ENCODE measurements at regions not wholly inside any gene's neighbourhood (a gene's known extent, or its start where the extent isn't known, plus 50 kb on each side); places are given as distances from the start of the nearest gene placed in this dataset.
"Not testable (repeated sequence)": the region's sequence is repeated elsewhere in the genome, so short reads cannot be mapped to it uniquely, and the experiment has no call there.

GRCh38 chr2:10183146-10183675 is 60.7 kb downstream of the RRM2 start:
- no peak for DNase-seq

- DNase-seq: no peak
Measured at GRCh38 chr2:10184421-10184820, 61.9 kb downstream of the RRM2 start.

DNA sequence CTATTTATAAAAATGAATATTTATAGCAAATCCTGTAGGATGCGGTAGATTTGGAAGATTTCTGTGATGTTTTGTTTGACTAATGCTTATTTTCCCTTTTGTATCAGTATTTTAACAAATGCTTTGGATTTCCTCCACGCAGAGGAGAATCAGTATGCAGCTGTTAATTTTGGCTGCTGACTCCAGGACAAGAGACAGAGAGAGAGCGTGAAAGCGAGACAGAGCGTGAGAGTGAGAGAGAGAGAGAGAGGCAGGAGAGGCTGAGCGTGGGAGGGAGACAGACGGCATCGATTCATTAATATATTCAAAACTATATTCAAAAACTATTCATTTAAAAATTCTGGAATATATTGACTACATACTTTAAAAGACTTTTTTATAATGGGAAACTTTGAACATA is 62.5 kb downstream of the RRM2 start:
- peak in 1 of 2 donors; percentile 32 for DNase-seq

DNA sequence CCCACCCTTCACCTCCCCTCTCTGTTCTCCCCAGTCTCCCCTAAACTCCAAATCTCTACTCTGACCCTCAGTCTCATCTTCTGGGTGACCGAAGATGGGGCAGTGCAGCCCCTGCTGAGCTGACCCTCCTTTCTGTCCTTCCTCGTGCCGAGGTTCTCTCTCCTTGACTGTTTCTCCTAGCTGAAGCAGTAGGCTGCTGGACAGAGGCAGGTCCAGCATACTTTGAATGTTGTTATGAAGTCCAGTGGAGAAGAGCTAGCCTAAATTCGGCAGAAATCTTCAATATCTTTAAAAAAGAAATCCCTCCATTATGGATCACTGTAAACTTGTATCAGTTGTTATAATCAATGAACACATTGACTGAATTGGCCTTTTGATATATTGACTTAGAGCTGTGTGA is 63.2 kb downstream of the RRM2 start:
- no peak for DNase-seq

DNA sequence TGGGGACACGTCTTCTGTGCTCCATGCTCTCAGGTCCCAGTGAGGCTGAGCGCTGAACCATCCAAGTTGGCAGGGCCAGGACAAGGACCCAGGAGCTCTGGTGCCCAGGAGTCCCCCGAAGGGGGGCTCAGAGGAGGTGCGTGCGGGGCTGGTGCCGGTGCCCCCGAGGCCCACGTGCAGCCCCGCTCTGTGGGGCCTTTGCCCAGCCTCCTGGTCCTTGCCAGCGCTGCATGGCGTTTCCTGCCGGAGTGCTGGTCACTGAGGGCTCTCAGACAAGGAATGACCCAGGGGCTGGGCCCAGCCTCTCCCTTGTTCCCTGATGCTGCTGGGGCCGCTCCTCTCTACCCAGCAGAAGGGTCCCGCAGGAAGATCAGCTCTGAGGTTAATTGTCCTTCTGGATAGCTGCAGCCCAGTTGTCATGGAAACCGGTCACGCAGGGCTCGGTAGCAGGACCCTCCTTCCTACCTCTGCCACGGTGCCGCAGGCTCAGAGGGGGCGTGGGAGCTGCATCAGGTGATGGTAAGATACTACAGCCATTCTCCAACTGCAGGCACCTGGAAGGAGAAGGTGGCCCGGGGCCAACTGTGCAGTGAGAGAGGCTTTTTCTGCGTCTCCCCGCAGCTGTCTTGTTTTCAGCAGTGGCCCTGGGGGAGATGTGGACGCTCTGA is 64.5 kb downstream of the RRM2 start:
- no peak for DNase-seq

DNA sequence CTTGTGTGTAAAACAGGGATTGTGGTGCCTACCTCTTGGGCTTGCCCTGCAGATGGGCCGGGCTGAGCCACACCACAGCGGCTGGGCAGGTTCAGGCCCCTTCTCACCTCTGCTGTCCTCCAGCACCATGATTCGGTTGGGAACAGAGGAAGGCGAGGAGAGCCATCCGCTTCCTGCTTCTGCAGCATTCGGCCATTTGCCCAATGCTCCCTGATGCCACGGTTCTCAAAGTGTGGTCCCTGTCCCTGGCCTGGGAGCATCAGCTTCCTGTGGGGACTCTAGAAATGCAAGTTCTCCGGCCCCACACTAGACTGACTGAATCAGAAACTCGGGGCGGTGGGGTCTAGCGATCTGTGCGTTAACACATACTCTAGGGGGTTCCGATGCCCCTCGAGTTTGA is 65.1 kb downstream of the RRM2 start:
- no peak for DNase-seq

DNA sequence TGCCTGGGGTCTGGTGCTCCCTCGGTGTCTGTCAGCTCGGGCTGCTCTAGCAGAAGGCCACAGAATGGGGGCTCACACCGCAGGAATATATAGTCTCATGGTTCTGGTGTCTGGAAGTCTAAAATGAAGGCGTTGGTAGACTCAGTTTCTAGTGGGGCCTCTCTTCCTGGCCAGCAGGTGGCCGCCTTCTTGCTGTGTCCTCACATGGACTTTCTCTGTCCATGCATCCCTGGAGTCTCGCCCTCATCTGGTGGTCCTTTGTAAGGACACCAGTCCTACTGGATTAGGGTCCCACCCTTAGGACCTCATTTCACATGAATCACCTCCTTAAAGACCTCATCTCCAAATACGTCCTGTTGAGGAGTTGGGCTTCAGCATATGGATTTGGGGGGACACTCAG is 65.7 kb downstream of the RRM2 start:
- no peak for DNase-seq

GRCh38 chr2:10188729-10189305 is 66.3 kb downstream of the RRM2 start:
- no peak for DNase-seq

GRCh38 chr2:10190255-10190654 is 67.7 kb downstream of the RRM2 start:
- no peak for DNase-seq

DNA sequence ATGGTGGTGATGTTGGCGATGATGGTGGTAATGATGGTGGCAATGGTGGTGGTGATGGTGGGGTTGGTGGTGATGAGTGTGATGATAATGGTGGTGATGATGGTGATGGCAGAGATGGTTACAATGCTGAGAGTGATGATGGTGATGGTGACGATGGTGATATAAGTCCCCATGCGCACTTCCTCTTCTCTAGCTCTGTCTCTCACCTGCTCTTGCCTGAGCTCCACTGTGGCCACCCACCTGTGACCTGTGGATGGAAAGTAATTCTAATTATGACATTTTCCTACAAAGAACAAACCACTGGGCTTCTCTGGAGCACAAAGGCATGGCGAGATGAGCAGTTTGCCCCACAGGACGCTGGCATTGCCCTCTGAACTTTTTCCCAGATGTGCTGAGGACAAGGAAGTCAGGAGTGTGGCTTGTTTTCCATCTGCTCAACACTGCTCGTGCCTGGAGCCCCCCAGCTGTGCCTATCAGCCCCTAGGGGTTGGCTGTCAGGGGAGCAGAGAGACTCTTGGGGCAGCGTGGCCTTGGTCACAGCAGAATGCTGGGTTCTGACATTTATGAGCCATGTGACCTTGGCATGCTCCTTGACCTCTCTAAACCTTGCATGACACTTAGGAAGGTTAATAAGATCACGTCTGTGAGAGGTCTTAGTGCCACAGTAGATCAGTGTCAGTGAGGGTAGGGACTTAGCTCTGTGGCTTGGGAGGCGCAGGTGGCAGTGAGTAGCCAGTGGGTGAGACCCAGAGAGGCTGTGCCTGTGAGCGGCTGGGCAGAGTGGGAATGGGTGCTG is 68.4 kb downstream of the RRM2 start:
- DNase-seq: no peak

DNA sequence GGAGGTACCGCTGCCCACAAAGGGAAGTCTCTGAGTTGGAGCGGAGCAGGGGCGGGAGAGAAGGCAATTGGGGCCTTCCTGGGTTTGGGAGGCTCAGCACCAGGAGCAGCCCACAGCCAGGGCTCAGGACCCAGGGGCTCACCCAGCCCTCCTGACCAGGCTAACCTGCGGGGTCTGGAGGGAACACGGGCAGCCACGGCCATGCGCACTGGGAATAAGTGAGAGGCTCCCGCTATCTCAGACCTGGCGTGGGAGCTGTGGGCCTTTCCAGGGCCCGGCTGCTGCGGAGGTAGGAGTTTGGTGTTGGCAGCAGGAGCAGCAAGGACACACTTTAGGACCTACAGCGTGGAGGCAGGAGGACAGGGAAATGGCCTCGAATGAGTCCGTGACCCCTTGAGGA is 69.0 kb downstream of the RRM2 start:
- no peak for DNase-seq

- DNase-seq: no peak
Measured at GRCh38 chr2:10192392-10193015, 70.0 kb downstream of the RRM2 start.

- no peak for DNase-seq
Measured at GRCh38 chr2:10193276-10193795, 70.8 kb downstream of the RRM2 start.

- no peak for DNase-seq
Measured at GRCh38 chr2:10193851-10194820, 71.6 kb downstream of the RRM2 start.

DNA sequence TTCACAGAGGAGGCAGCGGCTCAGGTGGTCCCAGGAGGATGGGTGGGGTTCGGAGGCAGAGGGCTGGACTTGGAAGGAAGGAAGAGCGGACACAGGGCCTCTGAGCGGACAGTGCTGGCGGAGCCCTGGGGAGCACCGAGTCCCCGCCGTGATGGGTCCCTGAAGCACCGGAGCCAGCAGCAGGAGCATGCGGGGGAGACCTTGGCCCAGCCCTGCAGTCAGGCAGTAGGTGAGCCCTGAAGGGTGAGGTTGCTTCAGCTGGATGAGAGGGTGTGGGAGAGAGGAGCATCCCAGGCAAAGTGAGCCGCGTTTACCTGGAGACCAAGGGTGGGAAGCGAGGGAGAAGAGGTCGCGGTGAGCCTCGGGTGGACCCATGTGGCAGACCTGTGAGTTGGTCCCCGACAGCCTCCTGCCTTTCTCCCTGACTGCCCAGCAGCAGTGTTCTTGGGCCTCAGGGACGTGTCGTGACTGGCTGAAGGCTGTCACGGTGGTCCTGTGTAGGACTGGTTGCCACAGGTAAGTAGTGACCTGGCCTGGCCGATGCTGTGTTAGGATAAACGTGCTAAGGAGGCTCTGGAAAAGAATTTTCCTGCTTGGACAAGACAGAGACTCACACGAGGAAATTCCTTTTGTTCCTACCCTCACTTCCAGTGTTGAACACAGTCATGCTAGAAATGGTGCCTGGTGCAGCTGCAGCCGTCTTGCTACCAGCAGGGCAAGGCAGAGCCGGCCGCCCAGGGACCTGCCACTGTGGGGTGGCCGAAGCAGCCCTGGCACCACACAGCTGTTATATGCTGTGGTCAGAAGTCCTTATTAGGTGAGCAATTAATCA is 73.0 kb downstream of the RRM2 start:
- DNase-seq: no peak

DNA sequence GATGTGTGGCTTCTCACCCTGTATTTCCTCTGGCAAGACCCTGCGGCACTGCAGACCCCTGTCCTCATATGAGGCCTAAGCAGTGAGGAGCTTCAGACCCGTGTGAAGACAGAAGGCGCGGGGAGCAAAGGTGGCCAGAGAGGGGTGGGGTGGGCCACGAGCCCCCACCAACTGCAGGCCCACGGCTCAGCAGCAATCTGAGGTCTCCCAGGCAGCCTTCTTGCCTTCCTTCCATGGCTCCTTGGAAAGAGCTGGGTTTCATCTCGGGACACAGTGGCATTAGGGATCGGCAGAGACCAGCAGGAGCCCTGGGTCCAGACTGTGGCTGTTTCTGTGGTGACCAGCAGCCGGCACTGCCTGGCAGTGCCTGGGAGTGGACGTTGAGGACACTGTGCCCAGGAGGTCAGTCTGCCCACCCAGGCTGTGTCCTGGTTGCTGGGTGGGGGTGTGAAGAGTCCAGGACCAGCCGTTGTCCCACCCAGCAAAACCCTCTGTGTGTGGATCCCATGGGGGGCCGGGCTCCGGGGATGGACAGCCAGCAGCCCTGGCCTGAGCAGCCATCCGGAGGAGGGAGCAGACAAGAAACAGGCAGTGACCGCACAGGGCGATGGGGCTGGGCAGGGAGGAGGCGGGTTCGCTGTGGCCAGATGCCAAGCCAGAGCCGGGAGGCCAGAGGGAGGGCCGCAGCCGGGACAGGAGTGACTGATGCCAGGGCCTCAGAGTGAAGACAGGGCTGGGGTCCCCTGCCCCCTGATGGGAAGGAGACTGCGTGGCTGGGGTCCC is 73.8 kb downstream of the RRM2 start:
- DNase-seq: peak in 1 of 2 donors; percentile 21

- no peak for DNase-seq
Measured at GRCh38 chr2:10196948-10197696, 74.6 kb downstream of the RRM2 start.

GRCh38 chr2:10197697-10198076 is 75.1 kb downstream of the RRM2 start:
- no peak for DNase-seq

- not testable (repeated sequence) for DNase-seq
Measured at GRCh38 chr2:10198482-10198881, 75.9 kb downstream of the RRM2 start.
